ENCODE measurements at regions not wholly inside any gene's neighbourhood (a gene's known extent, or its start where the extent isn't known, plus 50 kb on each side); places are given as distances from the start of the nearest gene placed in this dataset.
A peak's percentile ranks its signal among the peaks of the same experiment; 100 is the strongest.

DNA sequence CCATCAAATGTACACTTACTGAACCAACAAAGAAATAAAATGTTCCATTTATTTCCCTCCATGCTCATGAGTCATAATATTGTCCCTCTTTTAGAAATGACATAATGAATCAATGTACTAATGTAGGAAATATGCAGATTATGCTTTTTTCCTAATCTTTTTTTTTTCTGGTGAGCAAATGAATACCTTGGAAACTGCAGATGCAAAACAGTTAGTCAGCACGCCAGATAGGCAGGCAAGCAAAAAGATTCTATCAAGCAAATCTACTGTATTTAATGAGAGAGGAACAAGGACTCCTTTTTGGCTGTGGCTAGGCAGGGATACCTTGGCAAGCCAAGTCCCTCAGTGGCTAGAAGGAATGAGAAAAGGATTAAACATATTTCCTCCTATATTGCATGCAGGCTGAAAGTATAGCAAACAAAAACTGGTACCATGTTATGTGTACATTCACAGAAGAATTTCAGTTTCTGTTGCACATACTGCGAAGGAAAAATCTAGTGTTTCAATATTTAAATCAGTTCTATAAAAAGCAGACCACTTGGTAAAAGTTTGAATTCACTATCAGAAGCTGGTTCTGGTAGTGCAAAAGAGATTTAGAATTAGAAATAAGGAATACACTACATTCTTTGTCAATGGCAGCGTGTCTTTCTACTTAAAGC, 605.4 kb downstream of the TLE1 start:
- DNase-seq (no peak), ATAC-seq (no peak)
- H3K27me3 ChIP-seq, result no peaks in the 10 kb centered on the region
- no peak overlapping the region for H3K4me3 ChIP-seq
- H3K4me1 ChIP-seq, result no peaks in the 10 kb centered on the region
- intact Hi-C loops (cut with DNase I), result no loop called here
- TF ChIP-seq, protein P1, sequence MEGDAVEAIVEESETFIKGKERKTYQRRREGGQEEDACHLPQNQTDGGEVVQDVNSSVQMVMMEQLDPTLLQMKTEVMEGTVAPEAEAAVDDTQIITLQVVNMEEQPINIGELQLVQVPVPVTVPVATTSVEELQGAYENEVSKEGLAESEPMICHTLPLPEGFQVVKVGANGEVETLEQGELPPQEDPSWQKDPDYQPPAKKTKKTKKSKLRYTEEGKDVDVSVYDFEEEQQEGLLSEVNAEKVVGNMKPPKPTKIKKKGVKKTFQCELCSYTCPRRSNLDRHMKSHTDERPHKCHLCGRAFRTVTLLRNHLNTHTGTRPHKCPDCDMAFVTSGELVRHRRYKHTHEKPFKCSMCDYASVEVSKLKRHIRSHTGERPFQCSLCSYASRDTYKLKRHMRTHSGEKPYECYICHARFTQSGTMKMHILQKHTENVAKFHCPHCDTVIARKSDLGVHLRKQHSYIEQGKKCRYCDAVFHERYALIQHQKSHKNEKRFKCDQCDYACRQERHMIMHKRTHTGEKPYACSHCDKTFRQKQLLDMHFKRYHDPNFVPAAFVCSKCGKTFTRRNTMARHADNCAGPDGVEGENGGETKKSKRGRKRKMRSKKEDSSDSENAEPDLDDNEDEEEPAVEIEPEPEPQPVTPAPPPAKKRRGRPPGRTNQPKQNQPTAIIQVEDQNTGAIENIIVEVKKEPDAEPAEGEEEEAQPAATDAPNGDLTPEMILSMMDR (IDR thresholded peaks at IDR 0.05), result no peak
- H3K9me3 ChIP-seq, result no peaks in the 10 kb centered on the region
- H3K27ac ChIP-seq, result no peak overlapping the region
- H3K36me3 ChIP-seq, result no peaks in the 10 kb centered on the region

- H3K36me3 ChIP-seq, result no peaks in the 10 kb centered on the region
- DNase-seq (peak in 1 of 4 donors; percentile 19), ATAC-seq (peak; percentile 21)
- no peaks in the 10 kb centered on the region for H3K27me3 ChIP-seq
- TF ChIP-seq, protein P1 (IDR thresholded peaks at IDR 0.05), result no peak
- H3K4me3 ChIP-seq, result no peak overlapping the region
- no peak overlapping the region for H3K27ac ChIP-seq
- H3K4me1 ChIP-seq, result no peaks in the 10 kb centered on the region
- intact Hi-C loops (cut with DNase I), result no loop called here
- H3K9me3 ChIP-seq, result no peaks in the 10 kb centered on the region
Measured at GRCh38 chr9:81083067-81083466, 606.3 kb downstream of the TLE1 start.

DNA sequence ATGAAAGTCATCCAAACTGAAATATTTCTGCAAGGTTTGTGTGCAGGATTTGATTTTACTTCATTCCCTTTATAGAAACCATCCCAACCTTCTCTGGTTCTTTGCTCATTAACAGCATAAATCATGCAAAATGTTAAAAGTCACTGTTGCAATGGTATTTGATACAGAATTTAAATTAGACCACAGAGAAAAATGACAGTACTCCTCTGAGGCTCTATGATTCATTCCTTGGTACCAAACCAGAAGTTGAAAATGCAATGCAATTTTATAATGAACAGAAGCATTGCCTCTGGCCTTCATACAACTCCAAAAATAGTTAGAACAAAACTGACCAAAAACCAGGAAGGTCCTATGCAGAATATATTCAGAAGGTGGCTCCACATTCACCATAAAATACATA, 607.1 kb downstream of the TLE1 start:
- Histone ChIP-seq H3K4me3 (no peak overlapping the region), H3K36me3 (no peaks in the 10 kb centered on the region), H3K4me1 (no peaks in the 10 kb centered on the region), H3K27me3 (no peaks in the 10 kb centered on the region), H3K27ac (no peak overlapping the region), H3K9me3 (no peaks in the 10 kb centered on the region)
- no peak for DNase-seq
- intact Hi-C loops (cut with DNase I), result no loop called here
- no peak for ATAC-seq
- TF ChIP-seq, protein P1 (IDR thresholded peaks at IDR 0.05), result no peak

- Histone ChIP-seq H3K9me3 (no peaks in the 10 kb centered on the region), H3K4me3 (no peak overlapping the region), H3K36me3 (no peaks in the 10 kb centered on the region), H3K27me3 (no peaks in the 10 kb centered on the region), H3K27ac (no peak overlapping the region), H3K4me1 (no peaks in the 10 kb centered on the region)
- ATAC-seq, result no peak
- intact Hi-C loops (cut with DNase I), result no loop called here
- no peak for DNase-seq
- TF ChIP-seq, protein P1 (IDR thresholded peaks at IDR 0.05), result no peak
Measured at GRCh38 chr9:81080900-81081299, 608.4 kb downstream of the TLE1 start.

GRCh38 chr9:81080185-81080584, 609.2 kb downstream of the TLE1 start:
- Histone ChIP-seq H3K9me3 (no peaks in the 10 kb centered on the region), H3K4me1 (no peaks in the 10 kb centered on the region), H3K27ac (no peak overlapping the region), H3K27me3 (no peaks in the 10 kb centered on the region), H3K4me3 (no peak overlapping the region), H3K36me3 (no peaks in the 10 kb centered on the region)
- no peak for ATAC-seq
- TF ChIP-seq, protein P1 (IDR thresholded peaks at IDR 0.05), result no peak
- intact Hi-C loops (cut with DNase I), result no loop called here
- no peak for DNase-seq

Measured in left lung (tissue), 4 donors.